C4-2B (cell line): ENCODE measurements at regions not wholly inside any gene's neighbourhood (a gene's known extent, or its start where the extent isn't known, plus 50 kb on each side); places are given as distances from the start of the nearest gene placed in this dataset.

ENCODE experiments used
- H3K27ac ChIP-seq: fragments of 450-650 bp; 2 replicates; pipeline ENCODE4 v1.5.1; 2017
- ZFX ChIP-seq: fragments of 450-650 bp; IDR thresholded peaks from 2 replicates; pipeline ENCODE4 v1.6.1; 2017
- TF ChIP-seq, protein P1 (sequence below): fragments of 450-650 bp; conservative IDR thresholded peaks from 2 replicates; pipeline ENCODE4 v1.5.1; 2017; ENCODE audit warnings: mild to moderate bottlenecking

DNA sequence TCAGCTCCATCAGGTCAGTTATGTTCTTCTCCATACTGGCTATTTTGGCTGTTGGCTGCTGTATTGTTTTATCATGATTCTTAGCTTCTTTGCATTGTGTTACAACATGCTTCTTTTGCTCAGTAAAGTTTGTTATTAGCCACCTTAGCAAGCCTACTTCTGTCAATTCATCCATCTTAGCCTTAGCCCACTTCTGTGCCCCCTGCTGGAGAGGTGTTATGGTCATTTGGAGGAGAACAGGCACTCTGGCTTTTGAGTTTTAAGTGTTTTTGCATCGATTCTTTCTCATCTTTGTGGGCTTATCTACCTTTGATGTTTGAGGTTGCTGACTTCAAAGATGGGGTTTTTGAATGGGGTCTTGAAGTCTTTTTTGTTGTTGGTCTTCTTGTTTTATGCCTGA, 204.6 kb upstream of the FOXP2 start:
- no peak overlapping the region for H3K27ac ChIP-seq
- TF ChIP-seq, protein P1, sequence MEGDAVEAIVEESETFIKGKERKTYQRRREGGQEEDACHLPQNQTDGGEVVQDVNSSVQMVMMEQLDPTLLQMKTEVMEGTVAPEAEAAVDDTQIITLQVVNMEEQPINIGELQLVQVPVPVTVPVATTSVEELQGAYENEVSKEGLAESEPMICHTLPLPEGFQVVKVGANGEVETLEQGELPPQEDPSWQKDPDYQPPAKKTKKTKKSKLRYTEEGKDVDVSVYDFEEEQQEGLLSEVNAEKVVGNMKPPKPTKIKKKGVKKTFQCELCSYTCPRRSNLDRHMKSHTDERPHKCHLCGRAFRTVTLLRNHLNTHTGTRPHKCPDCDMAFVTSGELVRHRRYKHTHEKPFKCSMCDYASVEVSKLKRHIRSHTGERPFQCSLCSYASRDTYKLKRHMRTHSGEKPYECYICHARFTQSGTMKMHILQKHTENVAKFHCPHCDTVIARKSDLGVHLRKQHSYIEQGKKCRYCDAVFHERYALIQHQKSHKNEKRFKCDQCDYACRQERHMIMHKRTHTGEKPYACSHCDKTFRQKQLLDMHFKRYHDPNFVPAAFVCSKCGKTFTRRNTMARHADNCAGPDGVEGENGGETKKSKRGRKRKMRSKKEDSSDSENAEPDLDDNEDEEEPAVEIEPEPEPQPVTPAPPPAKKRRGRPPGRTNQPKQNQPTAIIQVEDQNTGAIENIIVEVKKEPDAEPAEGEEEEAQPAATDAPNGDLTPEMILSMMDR: peak; percentile 22
- TF ChIP-seq ZFX: no peak

DNA sequence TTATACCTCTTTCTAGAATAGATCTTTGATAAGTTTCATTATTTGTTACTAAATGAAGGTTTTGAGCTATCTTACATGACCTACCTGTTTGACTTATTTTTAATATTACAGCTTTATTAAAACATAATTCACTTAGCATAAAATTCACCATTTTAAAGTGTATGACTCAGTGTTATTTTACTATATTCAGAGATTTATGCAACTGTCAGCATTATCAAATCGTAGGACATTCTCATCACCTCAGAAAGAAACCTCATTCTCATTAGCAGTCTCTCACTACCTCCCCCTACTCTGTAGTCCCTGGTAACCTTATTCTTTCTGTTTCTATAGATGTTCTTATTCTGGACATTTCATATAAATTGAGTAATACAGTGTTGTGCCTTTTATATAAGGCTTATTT, 207.9 kb upstream of the FOXP2 start:
- H3K27ac ChIP-seq: no peak overlapping the region
- no peak for TF ChIP-seq ZFX
- TF ChIP-seq, protein P1: no peak

DNA sequence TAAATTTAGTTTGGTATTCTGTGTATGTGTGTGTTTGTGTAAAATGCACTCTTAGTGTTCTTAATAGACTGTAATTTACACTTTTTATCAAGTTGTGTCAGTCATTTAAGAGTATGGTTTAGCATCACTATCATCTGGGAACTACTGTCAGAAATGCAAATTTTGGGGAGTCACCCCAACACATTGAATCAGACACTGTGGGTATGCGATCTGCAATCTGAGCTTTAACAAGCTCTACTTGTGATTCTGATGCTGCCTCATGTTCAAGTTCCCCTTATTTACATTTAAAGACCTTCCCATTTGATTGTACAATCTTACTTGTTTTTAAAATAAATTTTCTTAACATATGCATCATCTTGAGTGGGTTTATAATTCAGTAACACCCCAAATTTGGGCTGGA, 218.1 kb upstream of the FOXP2 start:
- TF ChIP-seq ZFX: no peak
- TF ChIP-seq, protein P1: no peak
- H3K27ac ChIP-seq: no peak overlapping the region

DNA sequence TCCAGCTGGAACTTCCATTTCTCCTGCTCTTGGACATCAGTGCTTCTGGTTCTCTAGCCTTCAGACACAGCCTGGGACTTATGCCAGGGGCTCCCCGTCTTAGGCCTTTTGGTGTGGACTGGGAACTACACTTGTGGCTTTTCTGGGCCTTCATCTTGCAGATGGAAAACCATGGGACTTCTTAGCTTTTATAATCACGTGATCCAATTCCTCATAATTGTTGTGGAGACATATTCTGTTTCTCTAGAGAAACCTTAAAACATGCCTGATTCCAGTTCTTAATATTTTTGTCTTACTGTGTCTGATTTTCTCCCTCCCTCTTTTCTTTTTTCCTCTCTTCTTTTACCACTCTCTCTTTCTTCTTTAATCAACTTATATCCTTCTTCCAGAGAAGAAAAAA, 224.2 kb upstream of the FOXP2 start:
- H3K27ac ChIP-seq: no peak overlapping the region
- TF ChIP-seq ZFX: no peak
- TF ChIP-seq, protein P1: no peak

DNA sequence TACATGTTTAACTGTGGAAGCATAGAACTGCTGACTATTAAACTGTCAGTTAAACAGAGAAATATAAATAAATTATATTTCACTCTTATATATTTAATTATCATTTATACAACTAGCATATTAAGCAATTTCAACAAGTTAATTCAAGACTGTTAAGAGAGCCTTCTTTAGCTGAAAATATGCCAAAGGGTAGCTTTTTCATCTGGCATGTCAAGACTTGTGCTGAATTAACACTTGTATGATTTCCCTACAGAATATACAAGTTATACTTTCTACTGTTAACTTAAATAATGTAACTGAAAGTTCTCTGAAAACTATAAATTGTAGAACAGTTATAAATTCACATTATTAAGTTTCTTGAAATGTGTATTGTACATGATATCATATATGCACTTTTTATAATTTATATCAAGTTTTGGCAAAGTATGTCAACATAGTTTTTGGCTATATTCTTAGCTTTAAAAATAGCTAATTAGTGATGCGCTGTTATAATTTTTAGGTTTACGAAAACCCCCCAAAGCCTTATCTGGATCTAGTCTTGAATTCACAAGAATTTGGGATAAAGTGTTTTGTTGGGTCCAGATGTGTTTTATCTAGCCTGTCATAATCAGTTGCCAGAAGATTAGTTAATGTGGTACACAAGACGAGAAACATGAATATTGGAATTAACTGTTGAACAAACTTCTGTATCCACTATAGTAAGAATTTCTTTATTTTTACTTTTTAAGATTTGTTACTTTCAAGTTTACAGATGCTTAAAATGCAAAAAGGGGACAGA, 231.1 kb upstream of the FOXP2 start:
- TF ChIP-seq, protein P1: no peak
- TF ChIP-seq ZFX: no peak
- H3K27ac ChIP-seq: no peak overlapping the region

DNA sequence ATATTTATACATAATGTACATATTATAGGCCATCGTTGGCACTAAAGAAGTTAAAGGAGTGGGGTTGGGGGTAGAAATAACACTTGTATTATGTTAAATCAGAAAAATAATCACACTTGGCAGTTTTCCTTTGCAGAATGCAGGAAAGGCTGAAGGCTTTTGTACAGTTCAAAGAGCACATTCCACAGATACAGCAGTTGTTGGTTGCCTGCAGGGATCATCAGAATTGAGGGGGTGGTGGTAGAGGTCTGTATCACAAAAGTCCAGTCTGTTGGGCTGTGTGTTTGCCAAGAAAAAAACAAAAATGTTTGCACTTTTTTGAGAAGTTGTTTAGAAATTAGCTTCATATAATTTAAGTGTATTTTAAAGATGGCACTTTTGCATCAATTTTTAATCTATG, 231.8 kb upstream of the FOXP2 start:
- H3K27ac ChIP-seq: no peak overlapping the region
- TF ChIP-seq ZFX: no peak
- TF ChIP-seq, protein P1: no peak

DNA sequence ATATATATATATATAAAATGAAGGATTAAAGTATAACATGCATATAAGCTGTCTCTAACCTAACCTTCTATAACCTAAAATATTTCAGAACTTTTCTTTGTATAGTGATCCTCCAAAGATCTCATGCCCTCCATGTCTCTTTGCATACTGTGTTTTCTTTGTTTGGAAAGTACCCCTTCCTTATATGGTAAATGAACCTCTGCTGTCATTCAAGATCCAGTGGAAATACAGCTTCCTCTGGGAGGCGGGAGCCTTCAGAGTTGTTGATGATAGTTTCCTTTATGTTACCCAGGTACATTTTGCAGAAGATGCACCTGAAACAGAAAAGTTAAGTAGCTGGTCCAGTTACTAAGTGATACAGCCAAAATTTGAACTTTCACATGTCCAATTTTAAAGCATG, 233.3 kb upstream of the FOXP2 start:
- no peak for TF ChIP-seq ZFX
- TF ChIP-seq, protein P1: no peak
- no peak overlapping the region for H3K27ac ChIP-seq
